ENCODE measurements at regions not wholly inside any gene's neighbourhood (a gene's known extent, or its start where the extent isn't known, plus 50 kb on each side); places are given as distances from the start of the nearest gene placed in this dataset.

- ChIA-PET POLR2A (no interaction called here), CTCF (no interaction called here)
- Mint-ChIP-seq H3K27ac (no peak overlapping the region), H3K4me3 (no peak overlapping the region), H3K27me3 (ENCODE audit: low read depth) (peaks cover 11% of the 10 kb centered on the region), H3K36me3 (peaks cover 8% of the 10 kb centered on the region), H3K9me3 (peaks cover 18% of the 10 kb centered on the region), H3K4me1 (peaks cover 10% of the 10 kb centered on the region)
- ATAC-seq (no peak), DNase-seq (ENCODE audit: low spot score) (no peak)
- TF ChIP-seq MLX (CRISPR knock-in tag; IDR thresholded peaks at IDR 0.05) (no peak), NR3C1 (CRISPR knock-in tag; conservative IDR thresholded peaks at IDR 0.05; ENCODE audit: low read depth) (no peak)
Observed at GRCh38 chr21:28308516-28308915, 684.2 kb downstream of the LTN1 start.

GRCh38 chr21:28299946-28300345 lies 692.7 kb downstream of the LTN1 start:
- Mint-ChIP-seq H3K27me3 (ENCODE audit: low read depth) (no peaks in the 10 kb centered on the region), H3K36me3 (peaks cover 2% of the 10 kb centered on the region), H3K27ac (no peak overlapping the region), H3K9me3 (peaks cover 20% of the 10 kb centered on the region), H3K4me3 (no peak overlapping the region), H3K4me1 (no peaks in the 10 kb centered on the region)
- DNase-seq (ENCODE audit: low spot score) (no peak), ATAC-seq (no peak)
- ChIA-PET CTCF (no interaction called here), POLR2A (no interaction called here)
- TF ChIP-seq E2F1 (CRISPR knock-in tag; IDR thresholded peaks at IDR 0.05) (no peak), NR2C2 (CRISPR knock-in tag; IDR thresholded peaks at IDR 0.05) (no peak), NR1H2 (CRISPR knock-in tag; IDR thresholded peaks at IDR 0.05) (no peak), ZNF121 (CRISPR knock-in tag; IDR thresholded peaks at IDR 0.05) (no peak), EMX1 (CRISPR knock-in tag; IDR thresholded peaks at IDR 0.05) (no peak), ARID4B (CRISPR knock-in tag; IDR thresholded peaks at IDR 0.05; ENCODE audit: borderline replicate concordance) (no peak), ZNF512 (CRISPR knock-in tag; IDR thresholded peaks at IDR 0.05; ENCODE audit: borderline replicate concordance) (no peak)

- ATAC-seq (no peak), DNase-seq (ENCODE audit: low spot score) (no peak)
- H3K27ac Mint-ChIP-seq = no peak overlapping the region
- ChIA-PET POLR2A (interaction anchor here (0.5 kb wide), 1 partner anchor 410 kb away, joined by 6 read pairs; no protein-coding TSS in a partner anchor), CTCF (no interaction called here)
- no peak overlapping the region for H3K4me3 Mint-ChIP-seq
- H3K36me3 Mint-ChIP-seq = peaks cover 2% of the 10 kb centered on the region
- peaks cover 14% of the 10 kb centered on the region for H3K9me3 Mint-ChIP-seq
- no peaks in the 10 kb centered on the region for H3K4me1 Mint-ChIP-seq
- H3K27me3 Mint-ChIP-seq (ENCODE audit: low read depth) = no peaks in the 10 kb centered on the region
- TF ChIP-seq ATF3 (CRISPR knock-in tag; conservative IDR thresholded peaks at IDR 0.05) (no peak), GTF2I (CRISPR knock-in tag; conservative IDR thresholded peaks at IDR 0.05) (no peak), SMAD4 (CRISPR knock-in tag; IDR thresholded peaks at IDR 0.05) (no peak), ERG (CRISPR knock-in tag; IDR thresholded peaks at IDR 0.05) (no peak), ZNF396 (CRISPR knock-in tag; IDR thresholded peaks at IDR 0.05; ENCODE audit: borderline replicate concordance) (no peak), FOXJ3 (CRISPR knock-in tag; IDR thresholded peaks at IDR 0.05; ENCODE audit: borderline replicate concordance) (no peak), ZNF263 (CRISPR knock-in tag; IDR thresholded peaks at IDR 0.05; ENCODE audit: low read depth) (no peak), ZMAT4 (CRISPR knock-in tag; IDR thresholded peaks at IDR 0.05) (no peak), ESRRA (CRISPR knock-in tag; IDR thresholded peaks at IDR 0.05; ENCODE audit: borderline replicate concordance) (no peak), FOXK1 (CRISPR knock-in tag; IDR thresholded peaks at IDR 0.05) (no peak), ZNF317 (CRISPR knock-in tag; IDR thresholded peaks at IDR 0.05; ENCODE audit: borderline replicate concordance, low read depth) (no peak), GRHL2 (CRISPR knock-in tag; IDR thresholded peaks at IDR 0.05; ENCODE audit: insufficient replicate concordance, severe bottlenecking) (no peak), HMGXB4 (CRISPR knock-in tag; IDR thresholded peaks at IDR 0.05) (no peak)
Observed at GRCh38 chr21:28298251-28298672, 694.4 kb downstream of the LTN1 start.
